Endodermal cell (in vitro differentiated cells): ENCODE measurements at regions not wholly inside any gene's neighbourhood (a gene's known extent, or its start where the extent isn't known, plus 50 kb on each side); places are given as distances from the start of the nearest gene placed in this dataset.
A peak's percentile ranks its signal among the peaks of the same experiment; 100 is the strongest.

Source experiments
- DNase-seq: peaks from one replicate; pipeline ENCODE4 v3.0.0-alpha.2; 2017
- H3K27ac ChIP-seq: 2 replicates; pipeline ENCODE4 v1.5.1; 2013; ENCODE audit warnings: mild to moderate bottlenecking, low read depth, low read length, moderate library complexity
- H3K27me3 ChIP-seq: 2 replicates; pipeline ENCODE4 v1.6.1; 2013; ENCODE audit warnings: mild to moderate bottlenecking, low read length, moderate library complexity; ENCODE audit not compliant: insufficient read depth, control insufficient read depth, poor library complexity, severe bottlenecking
- H3K36me3 ChIP-seq: 2 replicates; pipeline ENCODE4 v1.7.0; 2013; ENCODE audit warnings: mild to moderate bottlenecking, low read length, moderate library complexity; ENCODE audit not compliant: control insufficient read depth, insufficient read depth
- H3K4me1 ChIP-seq: one replicate; pipeline ENCODE4 v1.7.0; 2013; ENCODE audit warnings: low read length; ENCODE audit not compliant: control insufficient read depth, insufficient read depth
- H3K4me3 ChIP-seq: 2 replicates; pipeline ENCODE4 v1.5.1; 2013; ENCODE audit warnings: mild to moderate bottlenecking, low read length, moderate library complexity
- H3K9ac ChIP-seq: 2 replicates; pipeline ENCODE4 v1.6.1; 2013; ENCODE audit warnings: mild to moderate bottlenecking, low read length, moderate library complexity; ENCODE audit not compliant: poor library complexity, severe bottlenecking; ENCODE audit errors: extremely low read depth
- H3K9me3 ChIP-seq: 2 replicates; pipeline ENCODE4 v1.6.1; 2013; ENCODE audit warnings: mild to moderate bottlenecking, low read length, moderate library complexity; ENCODE audit not compliant: control insufficient read depth
- H3K27ac Mint-ChIP-seq: 2 replicates; pipeline ENCODE4 v1.8.0; 2020; ENCODE audit warnings: mixed read lengths
- H3K27me3 Mint-ChIP-seq: 2 replicates; pipeline ENCODE4 v1.8.0; 2021; ENCODE audit warnings: mild to moderate bottlenecking, mixed read lengths; ENCODE audit not compliant: insufficient read depth
- H3K36me3 Mint-ChIP-seq: 2 replicates; pipeline ENCODE4 v1.8.0; 2020; ENCODE audit warnings: low read depth, mixed read lengths
- H3K4me1 Mint-ChIP-seq: 2 replicates; pipeline ENCODE4 v1.8.0; 2020; ENCODE audit warnings: mixed read lengths
- H3K4me3 Mint-ChIP-seq: 2 replicates; pipeline ENCODE4 v1.8.0; 2020; ENCODE audit warnings: mild to moderate bottlenecking, moderate library complexity, mixed read lengths
- H3K9me3 Mint-ChIP-seq: 2 replicates; pipeline ENCODE4 v1.8.0; 2020; ENCODE audit warnings: mild to moderate bottlenecking, mixed read lengths
- CTCF ChIP-seq: fragments of 200-600 bp; sonication (generic); conservative IDR thresholded peaks from 2 replicates; pipeline ENCODE4 v1.5.0; 2021; ENCODE audit warnings: antibody characterized with exemption, mild to moderate bottlenecking
- WGBS, 2 experiments: methylation state at CpG; one replicate each; pipeline versions ENCODE4 v1.1.5 to v1.1.7; 2013; ENCODE audit warnings: missing lambda C conversion rate in 2 of 2, mixed read lengths in 1 of 2; ENCODE audit not compliant: insufficient coverage in 1 of 2, insufficient read length in 1 of 2; 5-methylcytosine and 5-hydroxymethylcytosine counted together

- H3K36me3 ChIP-seq: no peaks in the 10 kb centered on the region
- Mint-ChIP-seq H3K4me1 (peaks cover 27% of the 10 kb centered on the region), H3K4me3 (no peak overlapping the region), H3K9me3 (peaks cover 15% of the 10 kb centered on the region), H3K27me3 (no peaks in the 10 kb centered on the region), H3K36me3 (no peaks in the 10 kb centered on the region), H3K27ac (no peak overlapping the region)
- H3K27ac ChIP-seq: no peak overlapping the region
- H3K27me3 ChIP-seq: no peaks in the 10 kb centered on the region
- H3K4me1 ChIP-seq: no peaks in the 10 kb centered on the region
- WGBS, 2 experiments: 88 to 100% methylated on average over 1 to 2 of the region's 2 CpGs
- H3K9ac ChIP-seq: no peak overlapping the region
- peaks cover 4% of the 10 kb centered on the region for H3K9me3 ChIP-seq
- H3K4me3 ChIP-seq: no peak overlapping the region
- no peak for TF ChIP-seq CTCF
- DNase-seq: no peak
Measured at GRCh38 chr15:29422606-29423005, 153.0 kb upstream of the NSMCE3 start.

GRCh38 chr15:29420188-29420587, 150.6 kb upstream of the NSMCE3 start:
- H3K9me3 Mint-ChIP-seq: peaks cover 14% of the 10 kb centered on the region
- peak; percentile 76 for DNase-seq
- no peak overlapping the region for H3K27ac Mint-ChIP-seq

GRCh38 chr15:29418931-29419330, 149.3 kb upstream of the NSMCE3 start:
- Histone ChIP-seq H3K27me3 (no peaks in the 10 kb centered on the region), H3K4me1 (no peaks in the 10 kb centered on the region), H3K9me3 (no peaks in the 10 kb centered on the region), H3K36me3 (no peaks in the 10 kb centered on the region), H3K4me3 (no peak overlapping the region), H3K9ac (no peak overlapping the region), H3K27ac (no peak overlapping the region)
- H3K27ac Mint-ChIP-seq: peak overlapping the region; percentile 3
- H3K27me3 Mint-ChIP-seq: no peaks in the 10 kb centered on the region
- no CpG with 5 or more reads among the region's 1 CpG for WGBS, 2 experiments
- TF ChIP-seq CTCF: no peak
- H3K9me3 Mint-ChIP-seq: peaks cover 5% of the 10 kb centered on the region
- DNase-seq: no peak
- no peaks in the 10 kb centered on the region for H3K36me3 Mint-ChIP-seq
- H3K4me1 Mint-ChIP-seq: peaks cover 27% of the 10 kb centered on the region
- no peak overlapping the region for H3K4me3 Mint-ChIP-seq

More at GRCh38 chr15:29420188-29420587, 150.6 kb upstream of the NSMCE3 start:
- Histone ChIP-seq H3K9me3 (no peaks in the 10 kb centered on the region), H3K27ac (no peak overlapping the region), H3K9ac (no peak overlapping the region), H3K4me3 (no peak overlapping the region), H3K27me3 (no peaks in the 10 kb centered on the region), H3K4me1 (no peaks in the 10 kb centered on the region), H3K36me3 (no peaks in the 10 kb centered on the region)
- Mint-ChIP-seq H3K36me3 (no peaks in the 10 kb centered on the region), H3K4me3 (no peak overlapping the region), H3K4me1 (peaks cover 27% of the 10 kb centered on the region), H3K27me3 (no peaks in the 10 kb centered on the region)
- WGBS, 2 experiments: 43 to 58% methylated on average over 1 to 2 of the region's 2 CpGs
- TF ChIP-seq CTCF: no peak
